T-helper 17 cell (primary cell): ENCODE measurements at regions not wholly inside any gene's neighbourhood (a gene's known extent, or its start where the extent isn't known, plus 50 kb on each side); places are given as distances from the start of the nearest gene placed in this dataset.
"Not testable (repeated sequence)": the region's sequence is repeated elsewhere in the genome, so short reads cannot be mapped to it uniquely, and the experiment has no call there.

ENCODE experiments used
- ATAC-seq: fragments of 150-1000 bp; cut with Tn5 transposase; 2 replicates; pipeline ENCODE4 v1.10.0; 2021; ENCODE audit warnings: mild to moderate bottlenecking, moderate library complexity
- DNase-seq, 3 donors: peaks; one replicate each; pipeline versions ENCODE4 v3.0.0 to v3.0.0-alpha.2; 2020 to 2021
- H3K9me3 ChIP-seq: one replicate; pipeline ENCODE4 v1.7.0; 2013; ENCODE audit warnings: low read length, mild to moderate bottlenecking; ENCODE audit not compliant: control insufficient read depth, poor library complexity, severe bottlenecking
- H3K27ac Mint-ChIP-seq: one replicate; pipeline ENCODE4 v1.8.0; 2022; ENCODE audit warnings: mild to moderate bottlenecking, moderate library complexity, mixed read lengths
- H3K27me3 Mint-ChIP-seq: one replicate; pipeline ENCODE4 v1.8.0; 2022; ENCODE audit warnings: mixed read lengths
- H3K36me3 Mint-ChIP-seq: one replicate; pipeline ENCODE4 v1.8.0; 2022; ENCODE audit warnings: low read depth, mixed read lengths
- H3K4me1 Mint-ChIP-seq: one replicate; pipeline ENCODE4 v1.8.0; 2022; ENCODE audit warnings: mild to moderate bottlenecking, mixed read lengths
- H3K4me3 Mint-ChIP-seq: one replicate; pipeline ENCODE4 v1.8.0; 2022; ENCODE audit warnings: mild to moderate bottlenecking, moderate library complexity, mixed read lengths

GRCh38 chrX:54615109-54615508 lies 85.1 kb downstream of the GNL3L start:
- H3K36me3 Mint-ChIP-seq: peaks cover 2% of the 10 kb centered on the region
- H3K27ac Mint-ChIP-seq: no peak overlapping the region
- H3K9me3 ChIP-seq: no peaks in the 10 kb centered on the region
- DNase-seq: no peak
- no peaks in the 10 kb centered on the region for H3K27me3 Mint-ChIP-seq
- no peak for ATAC-seq
- no peaks in the 10 kb centered on the region for H3K4me1 Mint-ChIP-seq
- no peak overlapping the region for H3K4me3 Mint-ChIP-seq

- no peaks in the 10 kb centered on the region for H3K9me3 ChIP-seq
- H3K4me1 Mint-ChIP-seq: no peaks in the 10 kb centered on the region
- no peaks in the 10 kb centered on the region for H3K27me3 Mint-ChIP-seq
- DNase-seq (no peak), ATAC-seq (no peak)
- no peak overlapping the region for H3K4me3 Mint-ChIP-seq
- peaks cover 6% of the 10 kb centered on the region for H3K36me3 Mint-ChIP-seq
- H3K27ac Mint-ChIP-seq: no peak overlapping the region
Measured at GRCh38 chrX:54633641-54634040, 103.6 kb downstream of the GNL3L start.

- Mint-ChIP-seq H3K4me3 (peak overlapping the region; percentile 92), H3K27ac (peak overlapping the region; percentile 99)
Measured at GRCh38 chrX:54639018-54639345, 109.0 kb downstream of the GNL3L start.

GRCh38 chrX:54639346-54640102 lies 109.5 kb downstream of the GNL3L start:
- H3K9me3 ChIP-seq: no peaks in the 10 kb centered on the region
- peak overlapping the region; percentile 99 for H3K27ac Mint-ChIP-seq
- no peaks in the 10 kb centered on the region for H3K27me3 Mint-ChIP-seq
- H3K4me1 Mint-ChIP-seq: peaks cover 3% of the 10 kb centered on the region
- ATAC-seq: peak; percentile 90
- H3K36me3 Mint-ChIP-seq: peaks cover 3% of the 10 kb centered on the region
- H3K4me3 Mint-ChIP-seq: peak overlapping the region; percentile 92
- peak; percentile 78 to 85 (median 79) for DNase-seq

More at GRCh38 chrX:54639018-54639345, 109.0 kb downstream of the GNL3L start:
- Mint-ChIP-seq H3K36me3 (peaks cover 3% of the 10 kb centered on the region), H3K27me3 (no peaks in the 10 kb centered on the region), H3K4me1 (peaks cover 3% of the 10 kb centered on the region)
- H3K9me3 ChIP-seq: no peaks in the 10 kb centered on the region
- DNase-seq (no peak), ATAC-seq (no peak)

GRCh38 chrX:54640103-54640690 lies 110.2 kb downstream of the GNL3L start:
- ATAC-seq: no peak
- H3K9me3 ChIP-seq: no peaks in the 10 kb centered on the region
- H3K4me3 Mint-ChIP-seq: peak overlapping the region; percentile 92

GRCh38 chrX:54640736-54641135 lies 110.7 kb downstream of the GNL3L start:
- H3K9me3 ChIP-seq: no peaks in the 10 kb centered on the region
- Mint-ChIP-seq H3K36me3 (peaks cover 2% of the 10 kb centered on the region), H3K4me1 (peaks cover 3% of the 10 kb centered on the region), H3K27me3 (no peaks in the 10 kb centered on the region), H3K27ac (peak overlapping the region; percentile 99), H3K4me3 (no peak overlapping the region)
- DNase-seq (no peak), ATAC-seq (no peak)

More at GRCh38 chrX:54640103-54640690, 110.2 kb downstream of the GNL3L start:
- H3K36me3 Mint-ChIP-seq: peaks cover 3% of the 10 kb centered on the region
- DNase-seq: no peak
- H3K27me3 Mint-ChIP-seq: no peaks in the 10 kb centered on the region
- H3K4me1 Mint-ChIP-seq: peaks cover 3% of the 10 kb centered on the region
- H3K27ac Mint-ChIP-seq: peak overlapping the region; percentile 99

GRCh38 chrX:54641530-54641929 lies 111.5 kb downstream of the GNL3L start:
- Mint-ChIP-seq H3K4me1 (peaks cover 3% of the 10 kb centered on the region), H3K36me3 (no peaks in the 10 kb centered on the region), H3K27me3 (no peaks in the 10 kb centered on the region), H3K27ac (no peak overlapping the region), H3K4me3 (no peak overlapping the region)
- H3K9me3 ChIP-seq: no peaks in the 10 kb centered on the region
- ATAC-seq (no peak), DNase-seq (no peak)

GRCh38 chrX:54647607-54648006 lies 117.6 kb downstream of the GNL3L start:
- H3K9me3 ChIP-seq, H3K36me3 Mint-ChIP-seq, DNase-seq, H3K4me1 Mint-ChIP-seq, H3K4me3 Mint-ChIP-seq, ATAC-seq, H3K27ac Mint-ChIP-seq, H3K27me3 Mint-ChIP-seq: not testable (repeated sequence)

GRCh38 chrX:54659547-54659946 lies 129.5 kb downstream of the GNL3L start:
- Mint-ChIP-seq H3K27ac (no peak overlapping the region), H3K4me1 (no peaks in the 10 kb centered on the region)

GRCh38 chrX:54675762-54676161 lies 122.3 kb downstream of the ITIH6 start:
- H3K27ac Mint-ChIP-seq: no peak overlapping the region
- no peak overlapping the region for H3K4me3 Mint-ChIP-seq
- H3K27me3 Mint-ChIP-seq: no peaks in the 10 kb centered on the region
- peaks cover 2% of the 10 kb centered on the region for H3K36me3 Mint-ChIP-seq
- no peak for DNase-seq
- no peak for ATAC-seq
- no peaks in the 10 kb centered on the region for H3K9me3 ChIP-seq
- no peaks in the 10 kb centered on the region for H3K4me1 Mint-ChIP-seq

More at GRCh38 chrX:54659547-54659946, 129.5 kb downstream of the GNL3L start:
- no peaks in the 10 kb centered on the region for H3K27me3 Mint-ChIP-seq
- no peaks in the 10 kb centered on the region for H3K36me3 Mint-ChIP-seq
- no peak for DNase-seq
- no peak for ATAC-seq
- no peak overlapping the region for H3K4me3 Mint-ChIP-seq
- no peaks in the 10 kb centered on the region for H3K9me3 ChIP-seq

- no peaks in the 10 kb centered on the region for H3K4me1 Mint-ChIP-seq
- H3K27ac Mint-ChIP-seq: no peak overlapping the region
- H3K27me3 Mint-ChIP-seq: no peaks in the 10 kb centered on the region
- no peak for ATAC-seq
- no peaks in the 10 kb centered on the region for H3K9me3 ChIP-seq
- H3K4me3 Mint-ChIP-seq: no peak overlapping the region
- H3K36me3 Mint-ChIP-seq: no peaks in the 10 kb centered on the region
- DNase-seq: no peak
Measured at GRCh38 chrX:54695231-54695630, 102.8 kb downstream of the ITIH6 start.

GRCh38 chrX:54695816-54696487 lies 102.1 kb downstream of the ITIH6 start:
- H3K27me3 Mint-ChIP-seq: no peaks in the 10 kb centered on the region
- no peaks in the 10 kb centered on the region for H3K9me3 ChIP-seq
- DNase-seq (no peak), ATAC-seq (no peak)
- no peak overlapping the region for H3K4me3 Mint-ChIP-seq
- no peaks in the 10 kb centered on the region for H3K4me1 Mint-ChIP-seq
- no peak overlapping the region for H3K27ac Mint-ChIP-seq
- no peaks in the 10 kb centered on the region for H3K36me3 Mint-ChIP-seq
